GM23338 (cell line): ENCODE measurements at regions not wholly inside any gene's neighbourhood (a gene's known extent, or its start where the extent isn't known, plus 50 kb on each side); places are given as distances from the start of the nearest gene placed in this dataset.

Source experiments
- CREB1 ChIP-seq: fragments of 250-450 bp; sonication (Bioruptor Pico); IDR thresholded peaks from 2 replicates; pipeline ENCODE4 v1.5.0; 2020; ENCODE audit warnings: low read depth, mild to moderate bottlenecking, moderate library complexity
- CTCF ChIP-seq, 2 experiments: fragments of 200-600 bp in 1 of 2; sonication (generic) in 1 of 2; conservative IDR thresholded peaks; 2 replicates each; pipeline versions ENCODE4 v1.5.1 to v1.6.1; 2016 to 2017; ENCODE audit warnings: antibody characterized with exemption in 2 of 2, low read depth in 2 of 2, mild to moderate bottlenecking in 2 of 2, moderate library complexity in 1 of 2
- ETS1 ChIP-seq: IDR thresholded peaks from 2 replicates; pipeline ENCODE4 v1.6.1; 2016; ENCODE audit warnings: antibody characterized with exemption
- EZH2 ChIP-seq: fragments of 200-600 bp; sonication (generic); IDR thresholded peaks from one replicate; pipeline ENCODE4 v1.8.0; 2017; ENCODE audit warnings: antibody characterized with exemption, mild to moderate bottlenecking, low read depth; ENCODE audit not compliant: unreplicated experiment
- EZH2phosphoT487 ChIP-seq: fragments of 200-600 bp; sonication (generic); IDR thresholded peaks from one replicate; pipeline ENCODE4 v1.8.1; 2018; ENCODE audit warnings: antibody characterized with exemption; ENCODE audit not compliant: unreplicated experiment
- JUNB ChIP-seq: IDR thresholded peaks from one replicate; pipeline ENCODE4 v1.6.1; 2016; ENCODE audit warnings: antibody characterized with exemption; ENCODE audit not compliant: unreplicated experiment
- NANOG ChIP-seq: IDR thresholded peaks from 2 replicates; pipeline ENCODE4 v1.6.1; 2016; ENCODE audit warnings: antibody characterized with exemption, borderline replicate concordance
- POLR2AphosphoS5 ChIP-seq: IDR thresholded peaks from 2 replicates; pipeline ENCODE4 v1.6.1; 2016; ENCODE audit warnings: antibody characterized with exemption, low read depth
- STAT1 ChIP-seq: IDR thresholded peaks from one replicate; pipeline ENCODE4 v1.6.1; 2016; ENCODE audit warnings: antibody characterized with exemption; ENCODE audit not compliant: unreplicated experiment
- ZNF114 ChIP-seq: fragments of 250-450 bp; sonication (Bioruptor Pico); IDR thresholded peaks from 2 replicates; pipeline ENCODE4 v1.5.0; 2020; ENCODE audit warnings: mild to moderate bottlenecking, moderate library complexity
- ZNF331 ChIP-seq: fragments of 250-450 bp; sonication (Bioruptor Pico); IDR thresholded peaks from 2 replicates; pipeline ENCODE4 v1.5.0; 2020; ENCODE audit warnings: low read depth, mild to moderate bottlenecking, moderate library complexity
- ZNF462 ChIP-seq: fragments of 250-450 bp; sonication (Bioruptor Pico); IDR thresholded peaks from 2 replicates; pipeline ENCODE4 v1.5.0; 2020; ENCODE audit warnings: mild to moderate bottlenecking, moderate library complexity
- TF ChIP-seq, protein P1 (sequence below): IDR thresholded peaks from one replicate; pipeline ENCODE4 v1.6.1; 2018; ENCODE audit warnings: antibody characterized with exemption; ENCODE audit not compliant: unreplicated experiment

DNA sequence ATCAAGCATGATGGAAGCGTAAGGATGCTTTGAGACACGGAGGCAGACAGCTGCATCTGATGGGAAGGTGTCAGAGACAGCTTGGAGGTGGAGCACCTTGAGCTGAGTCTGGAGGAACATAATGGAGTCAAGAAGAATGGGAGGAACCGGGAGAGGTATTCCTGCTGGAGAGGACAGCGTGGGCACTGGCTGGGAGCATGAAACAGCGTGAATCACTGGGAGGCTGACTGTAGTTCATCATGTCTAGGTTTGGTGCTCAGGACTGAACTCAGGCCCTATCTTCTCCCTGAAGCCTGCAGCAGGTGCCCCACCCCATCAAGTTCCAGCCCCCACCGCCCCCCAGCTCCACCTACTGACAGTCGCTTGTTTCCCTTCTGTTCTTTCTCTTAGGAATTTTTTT is 98.6 kb downstream of the TMEM17 start:
- TF ChIP-seq CTCF (conservative IDR thresholded peaks at IDR 0.05; ENCODE audit: low read depth in 2 of 2) = no peak
- no peak for TF ChIP-seq CREB1
- TF ChIP-seq POLR2AphosphoS5 = no peak
- TF ChIP-seq EZH2 = no peak
- no peak for TF ChIP-seq EZH2phosphoT487
- TF ChIP-seq, protein P1, sequence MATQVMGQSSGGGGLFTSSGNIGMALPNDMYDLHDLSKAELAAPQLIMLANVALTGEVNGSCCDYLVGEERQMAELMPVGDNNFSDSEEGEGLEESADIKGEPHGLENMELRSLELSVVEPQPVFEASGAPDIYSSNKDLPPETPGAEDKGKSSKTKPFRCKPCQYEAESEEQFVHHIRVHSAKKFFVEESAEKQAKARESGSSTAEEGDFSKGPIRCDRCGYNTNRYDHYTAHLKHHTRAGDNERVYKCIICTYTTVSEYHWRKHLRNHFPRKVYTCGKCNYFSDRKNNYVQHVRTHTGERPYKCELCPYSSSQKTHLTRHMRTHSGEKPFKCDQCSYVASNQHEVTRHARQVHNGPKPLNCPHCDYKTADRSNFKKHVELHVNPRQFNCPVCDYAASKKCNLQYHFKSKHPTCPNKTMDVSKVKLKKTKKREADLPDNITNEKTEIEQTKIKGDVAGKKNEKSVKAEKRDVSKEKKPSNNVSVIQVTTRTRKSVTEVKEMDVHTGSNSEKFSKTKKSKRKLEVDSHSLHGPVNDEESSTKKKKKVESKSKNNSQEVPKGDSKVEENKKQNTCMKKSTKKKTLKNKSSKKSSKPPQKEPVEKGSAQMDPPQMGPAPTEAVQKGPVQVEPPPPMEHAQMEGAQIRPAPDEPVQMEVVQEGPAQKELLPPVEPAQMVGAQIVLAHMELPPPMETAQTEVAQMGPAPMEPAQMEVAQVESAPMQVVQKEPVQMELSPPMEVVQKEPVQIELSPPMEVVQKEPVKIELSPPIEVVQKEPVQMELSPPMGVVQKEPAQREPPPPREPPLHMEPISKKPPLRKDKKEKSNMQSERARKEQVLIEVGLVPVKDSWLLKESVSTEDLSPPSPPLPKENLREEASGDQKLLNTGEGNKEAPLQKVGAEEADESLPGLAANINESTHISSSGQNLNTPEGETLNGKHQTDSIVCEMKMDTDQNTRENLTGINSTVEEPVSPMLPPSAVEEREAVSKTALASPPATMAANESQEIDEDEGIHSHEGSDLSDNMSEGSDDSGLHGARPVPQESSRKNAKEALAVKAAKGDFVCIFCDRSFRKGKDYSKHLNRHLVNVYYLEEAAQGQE = no peak
- no peak for TF ChIP-seq ZNF114 (CRISPR knock-in tag)
- TF ChIP-seq ETS1 = no peak
- no peak for TF ChIP-seq JUNB
- TF ChIP-seq NANOG = no peak
- TF ChIP-seq ZNF331 = no peak
- no peak for TF ChIP-seq ZNF462 (CRISPR knock-in tag)
- TF ChIP-seq STAT1 = no peak
